Urinary bladder (tissue), 3 donors: ENCODE measurements at regions not wholly inside any gene's neighbourhood (a gene's known extent, or its start where the extent isn't known, plus 50 kb on each side); places are given as distances from the start of the nearest gene placed in this dataset.

Source experiments
- DNase-seq: peaks from one replicate; pipeline ENCODE4 v3.0.0-alpha.2; 2015; ENCODE audit errors: extremely low spot score
- H3K27ac ChIP-seq: one replicate; pipeline ENCODE4 v1.5.1; 2013; ENCODE audit warnings: low read depth, mild to moderate bottlenecking, moderate library complexity
- H3K36me3 ChIP-seq: one replicate; pipeline ENCODE4 v1.6.1; 2013; ENCODE audit warnings: mild to moderate bottlenecking, moderate library complexity; ENCODE audit not compliant: insufficient read depth
- H3K4me1 ChIP-seq: one replicate; pipeline ENCODE4 v1.6.1; 2013; ENCODE audit warnings: mild to moderate bottlenecking, moderate library complexity; ENCODE audit not compliant: insufficient read depth
- H3K4me3 ChIP-seq: one replicate; pipeline ENCODE4 v1.5.1; 2013; ENCODE audit warnings: low read depth, low read length
- WGBS: extraction: QIAGEN DNeasy Blood & Tissue Kit; methylation state at CpG from one replicate; pipeline ENCODE4 v1.1.7; 2013; 5-methylcytosine and 5-hydroxymethylcytosine counted together
- donor health status: healthy with polysubstance abuse.
- donor health status: healthy.

- WGBS, result 77% methylated on average over 6 of the region's 6 CpGs
- H3K27ac ChIP-seq, result no peak overlapping the region
Observed at GRCh38 chr3:70805061-70805889, 492.8 kb upstream of the MDFIC2 start.

GRCh38 chr3:70803891-70804290 lies 491.5 kb upstream of the MDFIC2 start:
- WGBS, result 88% methylated on average over 2 of the region's 2 CpGs
- Histone ChIP-seq H3K36me3 (no peaks in the 10 kb centered on the region), H3K27ac (no peak overlapping the region), H3K4me3 (no peak overlapping the region), H3K4me1 (no peaks in the 10 kb centered on the region)
- DNase-seq, result no peak

More at GRCh38 chr3:70805061-70805889, 492.8 kb upstream of the MDFIC2 start:
- Histone ChIP-seq H3K4me1 (no peaks in the 10 kb centered on the region), H3K4me3 (no peak overlapping the region), H3K36me3 (no peaks in the 10 kb centered on the region)
- no peak for DNase-seq

DNA sequence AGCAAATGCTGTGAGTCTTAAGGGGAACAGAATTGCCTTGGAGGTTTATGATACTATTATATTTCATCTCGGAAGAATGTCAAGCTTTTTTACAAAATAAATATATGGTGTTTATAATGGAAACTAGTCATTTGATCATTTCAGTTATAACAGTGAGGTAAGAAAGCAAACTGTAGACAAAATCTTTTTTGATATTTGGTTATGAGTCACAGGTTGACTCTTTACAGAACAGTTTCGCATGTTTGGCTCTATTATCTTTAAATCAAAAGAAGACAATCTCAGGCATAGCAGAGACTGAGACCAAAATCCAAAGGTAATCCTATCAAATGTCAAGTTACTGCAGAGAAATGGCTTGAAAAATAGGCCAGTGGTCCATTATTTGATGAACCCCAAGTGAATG lies 490.9 kb upstream of the MDFIC2 start:
- H3K36me3 ChIP-seq, result no peaks in the 10 kb centered on the region
- no peak for DNase-seq
- no peak overlapping the region for H3K27ac ChIP-seq
- no peak overlapping the region for H3K4me3 ChIP-seq
- 66% methylated on average over 2 of the region's 2 CpGs for WGBS
- no peaks in the 10 kb centered on the region for H3K4me1 ChIP-seq

DNA sequence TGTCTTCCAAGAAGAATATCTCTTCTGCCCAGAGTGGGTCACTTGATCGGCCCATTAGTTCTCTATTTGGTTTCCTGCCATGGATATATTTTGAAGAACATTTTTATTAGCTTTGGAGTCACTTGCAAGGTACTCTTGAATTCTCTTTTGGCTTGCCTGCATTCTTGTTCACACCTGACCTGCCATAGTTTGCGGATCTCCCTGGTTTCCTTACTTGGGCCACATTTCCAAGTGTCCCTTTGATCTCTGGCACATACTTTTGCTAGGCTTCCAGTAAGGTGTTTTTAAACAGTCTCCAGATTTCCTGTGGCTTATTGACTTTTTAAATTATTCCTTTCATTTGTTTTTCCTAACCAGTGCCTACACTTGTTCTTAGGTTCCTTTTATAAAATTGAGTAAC lies 488.5 kb upstream of the MDFIC2 start:
- Histone ChIP-seq H3K36me3 (no peaks in the 10 kb centered on the region), H3K27ac (no peak overlapping the region), H3K4me3 (no peak overlapping the region), H3K4me1 (no peaks in the 10 kb centered on the region)
- 83% methylated on average over 2 of the region's 2 CpGs for WGBS
- DNase-seq, result no peak

DNA sequence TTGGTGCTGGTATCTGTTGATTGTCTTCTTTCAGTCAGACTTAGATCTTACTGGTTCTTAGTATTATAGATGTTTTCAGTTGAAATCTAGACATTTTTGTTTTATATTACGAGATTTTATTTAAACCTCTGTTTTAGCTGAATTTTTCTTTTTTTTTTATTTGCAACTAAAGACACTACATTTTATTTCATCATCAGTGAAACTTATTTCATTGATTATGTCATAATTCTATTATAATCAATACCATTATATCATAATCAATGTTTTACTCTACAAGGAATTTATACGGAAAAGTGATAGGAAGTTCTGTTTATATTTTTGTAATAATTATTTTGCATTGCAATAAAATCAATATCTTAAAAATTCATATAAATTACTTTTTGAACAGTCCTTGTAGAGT lies 477.4 kb upstream of the MDFIC2 start:
- 97% methylated on average over 2 of the region's 2 CpGs for WGBS
- H3K27ac ChIP-seq, result no peak overlapping the region
- no peaks in the 10 kb centered on the region for H3K36me3 ChIP-seq
- no peaks in the 10 kb centered on the region for H3K4me1 ChIP-seq
- no peak for DNase-seq
- H3K4me3 ChIP-seq, result no peak overlapping the region

- H3K4me1 ChIP-seq, result no peaks in the 10 kb centered on the region
- H3K4me3 ChIP-seq, result no peak overlapping the region
- no peak for DNase-seq
- no peak overlapping the region for H3K27ac ChIP-seq
- no peaks in the 10 kb centered on the region for H3K36me3 ChIP-seq
Observed at GRCh38 chr3:70780790-70781189, 468.4 kb upstream of the MDFIC2 start.

DNA sequence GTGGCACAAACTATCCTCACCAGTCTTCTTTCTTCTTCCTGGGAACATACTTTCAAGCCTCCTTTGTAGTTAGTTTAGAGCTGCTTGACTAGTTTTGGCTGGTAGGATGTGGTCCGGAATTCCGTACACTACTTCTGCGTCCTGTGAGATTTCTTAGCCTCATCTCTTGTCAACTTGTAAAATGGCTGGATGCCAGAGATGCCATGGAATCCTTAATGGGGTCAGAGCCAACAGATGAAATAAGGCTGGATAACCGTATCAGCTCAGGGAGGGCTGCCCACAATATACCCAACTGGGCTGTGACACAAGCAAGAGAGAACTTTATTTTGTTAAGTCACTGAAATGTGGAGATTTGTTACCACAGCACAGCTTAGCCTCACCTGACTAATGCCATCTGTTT lies 466.9 kb upstream of the MDFIC2 start:
- Histone ChIP-seq H3K4me1 (no peaks in the 10 kb centered on the region), H3K36me3 (no peaks in the 10 kb centered on the region), H3K4me3 (no peak overlapping the region), H3K27ac (no peak overlapping the region)
- DNase-seq, result no peak
- 77% methylated on average over 4 of the region's 4 CpGs for WGBS

DNA sequence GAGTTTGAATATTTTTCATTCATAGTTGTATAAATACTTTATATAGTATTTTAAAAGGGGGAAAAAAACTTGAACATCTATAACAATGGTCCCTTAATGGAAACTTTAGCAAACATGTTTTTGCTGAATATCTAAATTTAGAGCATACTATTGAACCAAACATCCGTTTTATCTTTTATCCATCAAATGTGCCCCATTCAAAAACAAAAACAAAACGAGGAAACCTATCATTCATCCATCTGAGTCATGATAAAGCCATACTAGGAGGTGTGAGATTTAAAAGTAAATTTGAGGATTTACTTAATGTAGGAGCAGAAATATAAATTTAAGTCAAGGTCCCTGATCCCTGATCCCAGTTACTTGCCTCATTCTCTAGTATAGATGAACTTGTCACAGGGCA lies 463.6 kb upstream of the MDFIC2 start:
- Histone ChIP-seq H3K36me3 (no peaks in the 10 kb centered on the region), H3K4me3 (no peak overlapping the region), H3K4me1 (no peaks in the 10 kb centered on the region), H3K27ac (no peak overlapping the region)
- DNase-seq, result no peak
- WGBS, result 47% methylated on average over 2 of the region's 2 CpGs

- no peak for DNase-seq
- WGBS, result 77% methylated on average over 4 of the region's 4 CpGs
- no peaks in the 10 kb centered on the region for H3K36me3 ChIP-seq
- no peak overlapping the region for H3K27ac ChIP-seq
- H3K4me3 ChIP-seq, result no peak overlapping the region
- H3K4me1 ChIP-seq, result no peaks in the 10 kb centered on the region
Observed at GRCh38 chr3:70775257-70775656, 462.8 kb upstream of the MDFIC2 start.

- no peak overlapping the region for H3K4me3 ChIP-seq
- H3K27ac ChIP-seq, result no peak overlapping the region
- no peaks in the 10 kb centered on the region for H3K36me3 ChIP-seq
- no peak for DNase-seq
- no peaks in the 10 kb centered on the region for H3K4me1 ChIP-seq
- WGBS, result 83% methylated on average over 1 of the region's 1 CpG
Observed at GRCh38 chr3:70774641-70775040, 462.2 kb upstream of the MDFIC2 start.

DNA sequence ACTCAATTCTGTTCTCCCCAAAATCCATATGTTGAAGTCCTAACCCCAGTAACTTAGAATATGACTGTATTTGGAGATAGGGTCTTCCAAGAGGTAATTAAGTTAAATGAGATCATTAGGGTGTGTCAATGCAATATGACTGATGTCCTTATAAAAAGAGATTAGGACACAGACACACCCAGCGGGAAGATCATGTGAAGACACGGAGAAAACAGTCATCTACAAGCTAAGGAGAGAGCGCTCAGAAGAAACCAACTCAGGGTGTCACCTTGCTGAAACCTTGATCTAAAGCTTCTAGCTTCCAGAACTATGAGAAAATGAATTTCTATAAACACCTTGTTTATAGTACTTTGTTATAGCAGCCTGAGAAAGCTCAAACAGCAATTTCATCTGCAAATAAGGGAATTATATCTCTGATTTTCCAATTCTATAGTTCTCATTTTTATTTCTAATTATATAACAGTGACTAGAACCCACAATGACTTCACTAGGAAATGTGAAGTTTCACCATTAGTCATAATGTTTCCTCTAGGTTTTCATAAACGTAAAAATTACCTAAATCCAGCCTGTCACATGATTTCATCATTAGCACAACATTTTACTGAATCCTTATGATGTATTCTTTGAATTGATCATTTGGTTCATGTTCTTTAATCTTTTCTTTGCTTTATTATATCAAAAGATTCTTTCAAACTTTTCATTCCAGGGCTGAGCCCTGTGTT lies 459.1 kb upstream of the MDFIC2 start:
- Histone ChIP-seq H3K4me3 (no peak overlapping the region), H3K27ac (no peak overlapping the region), H3K4me1 (no peaks in the 10 kb centered on the region), H3K36me3 (no peaks in the 10 kb centered on the region)
- WGBS, result 86% methylated on average over 4 of the region's 4 CpGs
- no peak for DNase-seq

GRCh38 chr3:70770650-70771049 lies 458.2 kb upstream of the MDFIC2 start:
- no peaks in the 10 kb centered on the region for H3K4me1 ChIP-seq
- WGBS, result 77% methylated on average over 1 of the region's 1 CpG
- H3K4me3 ChIP-seq, result no peak overlapping the region
- H3K36me3 ChIP-seq, result no peaks in the 10 kb centered on the region
- H3K27ac ChIP-seq, result no peak overlapping the region
- no peak for DNase-seq

DNA sequence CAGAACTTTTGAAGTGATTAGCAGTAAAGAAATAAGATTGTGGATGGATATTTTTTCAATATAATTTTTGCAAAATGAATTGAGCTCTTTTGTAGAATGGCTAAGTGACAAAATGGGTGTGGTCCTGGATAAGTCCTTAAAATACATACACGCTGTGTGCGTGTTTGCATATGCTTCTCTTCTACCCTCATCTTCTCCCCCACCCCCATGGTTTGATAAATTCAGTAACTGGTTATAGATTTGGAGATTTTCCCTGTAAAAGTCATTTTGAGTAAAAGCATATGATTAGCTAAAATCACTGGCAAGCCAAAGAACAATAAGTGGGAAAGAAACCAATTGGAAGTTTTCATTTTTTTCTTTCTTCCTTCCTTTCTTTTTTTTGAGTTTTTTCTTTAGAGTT lies 453.9 kb upstream of the MDFIC2 start:
- Histone ChIP-seq H3K36me3 (no peaks in the 10 kb centered on the region), H3K27ac (no peak overlapping the region), H3K4me1 (no peaks in the 10 kb centered on the region), H3K4me3 (no peak overlapping the region)
- 76% methylated on average over 2 of the region's 2 CpGs for whole genome bisulfite sequencing
- no peak for DNase-seq

GRCh38 chr3:70763894-70764293 lies 451.5 kb upstream of the MDFIC2 start:
- no peaks in the 10 kb centered on the region for H3K4me1 ChIP-seq
- H3K27ac ChIP-seq, result no peak overlapping the region
- DNase-seq, result no peak
- H3K36me3 ChIP-seq, result no peaks in the 10 kb centered on the region
- 97% methylated on average over 2 of the region's 2 CpGs for WGBS
- H3K4me3 ChIP-seq, result no peak overlapping the region
